Brain microvascular endothelial cell (primary cell): ENCODE measurements at regions not wholly inside any gene's neighbourhood (a gene's known extent, or its start where the extent isn't known, plus 50 kb on each side); places are given as distances from the start of the nearest gene placed in this dataset.
A peak's percentile ranks its signal among the peaks of the same experiment; 100 is the strongest.

Experiments used
- DNase-seq: peaks from one replicate; pipeline ENCODE4 v3.0.0-alpha.2; 2020
- H3K27ac ChIP-seq: fragments of 250-450 bp; sonication (Bioruptor Pico); 2 replicates; pipeline ENCODE4 v1.5.1; 2020; ENCODE audit warnings: mild to moderate bottlenecking, moderate library complexity
- H3K27me3 ChIP-seq: fragments of 250-450 bp; sonication (Bioruptor Pico); replicated peaks from 2 replicates; pipeline ENCODE4 v1.5.1; 2020; ENCODE audit warnings: mild to moderate bottlenecking
- H3K36me3 ChIP-seq: fragments of 250-450 bp; sonication (Bioruptor Pico); replicated peaks from 2 replicates; pipeline ENCODE4 v1.5.1; 2020; ENCODE audit warnings: mild to moderate bottlenecking
- H3K4me3 ChIP-seq: 2 replicates; pipeline ENCODE4 v1.5.1; 2011; ENCODE audit warnings: low read depth, mild to moderate bottlenecking, control low read depth, low read length, moderate library complexity
- in situ Hi-C: cut with HindIII; loops from 2 replicates; pipeline ENCODE4 v1.10.0; 2017; ENCODE audit warnings: low sequenced_read_pairs, low pct_ligation_motif_present
- TF ChIP-seq, protein P1 (sequence below): IDR thresholded peaks from 2 replicates; pipeline ENCODE4 v1.5.1; 2011; ENCODE audit warnings: low read depth, mild to moderate bottlenecking, moderate library complexity, low read length, control low read depth, inconsistent platforms; ENCODE audit errors: missing control alignments

DNA sequence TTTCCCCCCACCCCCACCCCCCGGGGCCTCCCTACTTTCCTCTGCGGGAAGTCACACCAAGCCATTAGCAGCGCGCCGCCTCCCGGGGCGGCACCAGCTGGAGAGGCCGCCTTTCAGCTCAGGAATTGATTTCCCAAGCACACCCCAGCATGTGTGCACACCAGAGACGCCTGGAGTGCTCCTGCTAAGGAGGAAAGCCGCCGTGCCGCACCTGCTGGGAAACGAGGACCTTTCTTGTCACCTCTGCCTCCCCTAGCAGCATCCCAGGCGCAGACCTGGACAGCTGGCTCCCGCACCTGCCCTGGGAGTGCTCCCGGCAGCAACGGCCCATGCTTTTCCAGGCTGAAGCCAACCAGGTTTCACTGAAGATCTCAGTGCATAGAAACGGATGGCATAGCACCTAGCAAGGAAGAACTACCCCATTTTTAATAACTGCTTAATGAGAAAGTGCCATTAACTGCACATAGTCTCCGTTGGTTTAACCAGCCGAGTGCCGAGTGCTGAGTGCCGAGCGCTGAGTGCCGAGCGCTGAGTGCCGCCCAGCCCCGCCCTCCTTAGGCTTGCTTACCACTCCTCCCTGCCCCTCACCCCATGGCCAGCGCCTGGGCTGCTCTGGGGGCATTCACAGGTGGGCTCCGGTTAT is 165.0 kb downstream of the USP12 start:
- Histone ChIP-seq H3K27me3 (peaks cover 4% of the 10 kb centered on the region), H3K36me3 (no peaks in the 10 kb centered on the region), H3K27ac (no peak overlapping the region), H3K4me3 (peak overlapping the region; percentile 44)
- TF ChIP-seq, protein P1, sequence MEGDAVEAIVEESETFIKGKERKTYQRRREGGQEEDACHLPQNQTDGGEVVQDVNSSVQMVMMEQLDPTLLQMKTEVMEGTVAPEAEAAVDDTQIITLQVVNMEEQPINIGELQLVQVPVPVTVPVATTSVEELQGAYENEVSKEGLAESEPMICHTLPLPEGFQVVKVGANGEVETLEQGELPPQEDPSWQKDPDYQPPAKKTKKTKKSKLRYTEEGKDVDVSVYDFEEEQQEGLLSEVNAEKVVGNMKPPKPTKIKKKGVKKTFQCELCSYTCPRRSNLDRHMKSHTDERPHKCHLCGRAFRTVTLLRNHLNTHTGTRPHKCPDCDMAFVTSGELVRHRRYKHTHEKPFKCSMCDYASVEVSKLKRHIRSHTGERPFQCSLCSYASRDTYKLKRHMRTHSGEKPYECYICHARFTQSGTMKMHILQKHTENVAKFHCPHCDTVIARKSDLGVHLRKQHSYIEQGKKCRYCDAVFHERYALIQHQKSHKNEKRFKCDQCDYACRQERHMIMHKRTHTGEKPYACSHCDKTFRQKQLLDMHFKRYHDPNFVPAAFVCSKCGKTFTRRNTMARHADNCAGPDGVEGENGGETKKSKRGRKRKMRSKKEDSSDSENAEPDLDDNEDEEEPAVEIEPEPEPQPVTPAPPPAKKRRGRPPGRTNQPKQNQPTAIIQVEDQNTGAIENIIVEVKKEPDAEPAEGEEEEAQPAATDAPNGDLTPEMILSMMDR = peak; percentile 4
- peak; percentile 12 for DNase-seq
- in situ Hi-C loops = no loop called here

DNA sequence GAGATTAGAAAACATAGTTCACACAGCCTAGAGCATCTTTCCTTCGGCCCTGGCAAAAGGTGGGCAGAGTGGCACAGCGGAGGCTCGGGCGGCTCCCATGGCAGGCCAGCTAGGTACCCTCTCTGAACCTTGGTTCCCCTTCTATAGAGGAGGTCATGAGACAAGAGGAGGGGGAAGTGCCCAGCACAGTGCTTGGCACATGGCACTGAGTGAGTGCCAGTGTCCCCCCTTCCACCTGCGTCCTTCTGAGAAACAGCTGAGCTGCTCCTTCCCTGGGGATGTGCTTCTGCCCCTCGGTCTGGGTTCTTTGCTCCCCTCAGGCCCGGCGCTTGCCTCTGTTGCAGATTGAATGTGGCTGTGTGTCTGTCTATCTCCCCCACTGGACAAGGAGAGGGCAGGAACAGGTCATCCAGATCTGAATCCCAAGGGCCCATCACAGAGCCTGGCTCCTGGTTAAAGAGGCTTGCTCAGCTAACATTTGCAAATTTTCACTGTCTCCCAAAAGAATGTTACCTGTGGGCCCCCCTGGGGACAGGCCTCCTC is 165.6 kb downstream of the USP12 start:
- H3K36me3 ChIP-seq = no peaks in the 10 kb centered on the region
- TF ChIP-seq, protein P1 = no peak
- no peak overlapping the region for H3K27ac ChIP-seq
- no peak overlapping the region for H3K4me3 ChIP-seq
- in situ Hi-C loops = no loop called here
- peaks cover 4% of the 10 kb centered on the region for H3K27me3 ChIP-seq
- no peak for DNase-seq

DNA sequence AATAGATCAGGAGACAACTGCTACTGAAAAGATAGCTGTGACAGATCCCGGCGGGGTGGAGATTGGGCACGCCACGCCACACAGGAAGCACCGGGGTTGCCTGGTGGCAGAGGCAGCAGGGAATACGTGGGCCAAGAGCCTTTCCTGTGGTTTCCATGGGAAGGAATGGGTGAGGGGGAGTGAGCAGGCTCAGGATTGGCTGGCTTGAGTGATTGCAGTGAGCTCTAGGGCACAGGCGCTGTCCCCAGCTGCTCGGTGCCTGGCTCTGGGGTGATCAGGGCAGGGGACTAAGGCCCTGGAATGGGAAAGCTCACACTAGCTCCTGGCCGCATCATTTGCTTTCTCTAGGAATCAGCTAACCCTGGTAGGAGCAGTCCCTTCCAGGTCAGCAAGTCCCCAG is 166.1 kb downstream of the USP12 start:
- in situ Hi-C loops = no loop called here
- Histone ChIP-seq H3K36me3 (no peaks in the 10 kb centered on the region), H3K27ac (no peak overlapping the region), H3K27me3 (peaks cover 4% of the 10 kb centered on the region), H3K4me3 (no peak overlapping the region)
- DNase-seq = no peak
- TF ChIP-seq, protein P1 = no peak

DNA sequence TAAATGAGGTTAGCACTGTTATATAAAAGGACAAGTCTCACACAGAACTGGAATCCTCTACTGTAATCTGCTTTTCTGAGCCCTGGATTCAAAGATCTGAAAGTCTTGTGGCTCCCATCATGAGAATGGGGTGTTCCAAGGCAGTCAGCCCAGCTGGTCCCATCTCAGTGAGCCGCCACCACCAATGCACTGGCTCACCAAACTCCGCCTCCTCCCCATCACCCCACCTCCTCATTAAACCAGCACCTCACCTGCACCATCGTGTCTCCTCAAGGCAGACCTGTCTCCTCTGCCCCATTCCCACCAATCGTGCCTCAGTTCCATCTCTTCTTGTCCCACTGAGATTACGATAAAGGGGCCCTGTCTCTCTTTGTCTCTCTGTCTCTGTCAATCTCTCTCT is 166.7 kb downstream of the USP12 start:
- H3K4me3 ChIP-seq = no peak overlapping the region
- no peak overlapping the region for H3K27ac ChIP-seq
- TF ChIP-seq, protein P1 = no peak
- no peak for DNase-seq
- in situ Hi-C loops = no loop called here
- H3K27me3 ChIP-seq = peaks cover 4% of the 10 kb centered on the region
- H3K36me3 ChIP-seq = no peaks in the 10 kb centered on the region

DNA sequence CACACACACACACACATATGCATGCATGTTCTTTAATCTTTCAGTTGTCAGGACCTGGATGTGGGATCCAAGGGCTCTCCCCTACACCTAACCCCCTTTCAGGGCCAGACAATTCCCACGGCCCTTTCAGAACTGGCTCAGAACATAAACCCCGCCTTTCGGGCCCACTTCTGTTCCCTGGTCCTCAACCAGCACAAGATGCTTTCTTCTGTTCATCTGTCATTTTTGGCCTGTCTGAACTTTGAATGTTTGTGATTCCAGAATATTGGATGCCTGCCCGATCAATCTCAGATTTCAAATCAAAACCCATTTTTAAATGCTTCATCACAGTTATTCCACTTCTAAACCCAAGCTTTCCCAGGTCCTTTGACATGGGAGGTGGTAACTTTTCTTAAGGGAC is 167.3 kb downstream of the USP12 start:
- in situ Hi-C loops = no loop called here

More for the DNA sequence above, 167.3 kb downstream of the USP12 start:
- peak; percentile 23 for DNase-seq
- Histone ChIP-seq H3K36me3 (no peaks in the 10 kb centered on the region), H3K4me3 (no peak overlapping the region), H3K27ac (no peak overlapping the region), H3K27me3 (peaks cover 4% of the 10 kb centered on the region)
- TF ChIP-seq, protein P1 = no peak
